ENCODE measurements at regions not wholly inside any gene's neighbourhood (a gene's known extent, or its start where the extent isn't known, plus 50 kb on each side); places are given as distances from the start of the nearest gene placed in this dataset.
"Not testable (repeated sequence)": the region's sequence is repeated elsewhere in the genome, so short reads cannot be mapped to it uniquely, and the experiment has no call there.

DNA sequence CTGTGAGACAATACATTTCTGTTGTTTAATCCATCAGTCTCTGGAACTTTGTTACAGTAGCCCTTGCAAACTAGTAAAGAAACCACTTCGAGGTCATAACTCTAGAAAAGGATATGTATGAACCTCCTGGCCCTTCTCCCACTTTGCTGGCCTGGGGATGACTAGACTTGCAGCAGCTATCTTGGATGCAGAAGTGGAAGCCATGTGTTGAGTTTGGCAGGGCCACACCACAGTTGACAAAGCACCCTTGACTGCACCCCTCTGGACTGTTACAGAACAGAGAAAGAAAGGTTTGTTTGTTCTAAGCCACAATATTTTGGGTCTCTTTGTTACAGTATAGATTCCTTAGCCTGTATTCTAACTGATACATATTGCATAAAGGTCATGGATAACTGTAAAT, 183.2 kb upstream of the TAS2R1 start:
- Histone ChIP-seq H2AFZ (ENCODE audit: control insufficient read depth, low read length) (no peak overlapping the region), H4K20me1 (ENCODE audit: control insufficient read depth, extremely low read depth, insufficient read depth, low read length) (no peaks in the 10 kb centered on the region), H3K27me3 (ENCODE audit: control insufficient read depth, extremely low read depth, insufficient read depth, low read length) (no peaks in the 10 kb centered on the region), H3K27ac (ENCODE audit: control insufficient read depth, insufficient read depth, low read length) (no peak overlapping the region), H3K4me1 (ENCODE audit: control insufficient read depth, extremely low read depth, insufficient read depth, low read length) (no peaks in the 10 kb centered on the region), H3K9me1 (ENCODE audit: control insufficient read depth, extremely low read depth, insufficient read depth, low read length) (no peaks in the 10 kb centered on the region), H3K4me3 (ENCODE audit: control insufficient read depth in 2 of 3, extremely low read depth in 1 of 3, insufficient read depth in 2 of 3, low read depth in 1 of 3, low read length in 3 of 3) (no peak overlapping the region), H3K79me2 (ENCODE audit: control insufficient read depth, insufficient read depth, low read length) (no peaks in the 10 kb centered on the region), H3K4me2 (ENCODE audit: control insufficient read depth, extremely low read depth, insufficient read depth, low read depth, low read length) (no peak overlapping the region), H3K36me3 (ENCODE audit: control insufficient read depth in 2 of 2, extremely low read depth in 1 of 2, insufficient read depth in 2 of 2, low read length in 2 of 2) (no peaks in the 10 kb centered on the region), H3K9ac (ENCODE audit: control insufficient read depth, extremely low read depth, insufficient read depth, low read length) (no peak overlapping the region), H3K9me3 (ENCODE audit: control insufficient read depth, low read depth, low read length) (no peaks in the 10 kb centered on the region)
- DNase-seq (ENCODE audit: low read depth, low spot score) (no peak), FAIRE-seq (no peak)
- dilution Hi-C loops (cut with MboI; ENCODE audit: extremely low pct_ligation_motif_present, low sequenced_read_pairs), result no loop called here
- TF ChIP-seq, protein P1, sequence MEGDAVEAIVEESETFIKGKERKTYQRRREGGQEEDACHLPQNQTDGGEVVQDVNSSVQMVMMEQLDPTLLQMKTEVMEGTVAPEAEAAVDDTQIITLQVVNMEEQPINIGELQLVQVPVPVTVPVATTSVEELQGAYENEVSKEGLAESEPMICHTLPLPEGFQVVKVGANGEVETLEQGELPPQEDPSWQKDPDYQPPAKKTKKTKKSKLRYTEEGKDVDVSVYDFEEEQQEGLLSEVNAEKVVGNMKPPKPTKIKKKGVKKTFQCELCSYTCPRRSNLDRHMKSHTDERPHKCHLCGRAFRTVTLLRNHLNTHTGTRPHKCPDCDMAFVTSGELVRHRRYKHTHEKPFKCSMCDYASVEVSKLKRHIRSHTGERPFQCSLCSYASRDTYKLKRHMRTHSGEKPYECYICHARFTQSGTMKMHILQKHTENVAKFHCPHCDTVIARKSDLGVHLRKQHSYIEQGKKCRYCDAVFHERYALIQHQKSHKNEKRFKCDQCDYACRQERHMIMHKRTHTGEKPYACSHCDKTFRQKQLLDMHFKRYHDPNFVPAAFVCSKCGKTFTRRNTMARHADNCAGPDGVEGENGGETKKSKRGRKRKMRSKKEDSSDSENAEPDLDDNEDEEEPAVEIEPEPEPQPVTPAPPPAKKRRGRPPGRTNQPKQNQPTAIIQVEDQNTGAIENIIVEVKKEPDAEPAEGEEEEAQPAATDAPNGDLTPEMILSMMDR (optimal IDR thresholded peaks at IDR 0.05 in 1 of 3, IDR thresholded peaks at IDR 0.05 in 1 of 3, conservative IDR thresholded peaks at IDR 0.05 in 1 of 3; ENCODE audit: extremely low read depth in 1 of 3, insufficient read depth in 2 of 3, low read length in 3 of 3), result no peak
- TF ChIP-seq EZH2 (IDR thresholded peaks at IDR 0.05; ENCODE audit: low read length), result no peak

DNA sequence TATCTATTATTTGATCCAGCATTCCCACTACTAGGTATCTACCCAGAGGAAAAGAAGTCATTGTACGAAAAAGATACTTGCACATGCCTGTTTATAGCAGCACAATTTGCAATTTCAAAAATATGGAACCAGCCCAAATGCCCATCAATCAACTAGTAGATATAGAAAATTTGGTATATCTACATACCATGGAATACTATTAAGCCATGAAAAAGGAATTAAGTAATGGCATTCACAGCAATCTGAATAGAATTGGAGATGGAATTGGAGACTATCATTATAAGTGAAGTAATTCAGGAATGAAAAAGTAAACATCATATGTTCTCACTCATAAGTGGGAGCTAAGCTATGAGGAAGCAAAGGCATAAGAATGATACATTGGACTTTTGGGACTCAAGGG, 177.2 kb upstream of the TAS2R1 start:
- H3K79me2 ChIP-seq (ENCODE audit: control insufficient read depth, insufficient read depth, low read length); H3K9ac ChIP-seq (ENCODE audit: control insufficient read depth, extremely low read depth, insufficient read depth, low read length); H3K4me1 ChIP-seq (ENCODE audit: control insufficient read depth, extremely low read depth, insufficient read depth, low read length); H3K4me2 ChIP-seq (ENCODE audit: control insufficient read depth, extremely low read depth, insufficient read depth, low read depth, low read length); H3K27ac ChIP-seq (ENCODE audit: control insufficient read depth, insufficient read depth, low read length); H3K36me3 ChIP-seq (ENCODE audit: control insufficient read depth in 2 of 2, extremely low read depth in 1 of 2, insufficient read depth in 2 of 2, low read length in 2 of 2); DNase-seq (ENCODE audit: low read depth, low spot score); H3K9me1 ChIP-seq (ENCODE audit: control insufficient read depth, extremely low read depth, insufficient read depth, low read length); H4K20me1 ChIP-seq (ENCODE audit: control insufficient read depth, extremely low read depth, insufficient read depth, low read length); H3K27me3 ChIP-seq (ENCODE audit: control insufficient read depth, extremely low read depth, insufficient read depth, low read length); H3K4me3 ChIP-seq (ENCODE audit: control insufficient read depth in 2 of 3, extremely low read depth in 1 of 3, insufficient read depth in 2 of 3, low read depth in 1 of 3, low read length in 3 of 3); H3K9me3 ChIP-seq (ENCODE audit: control insufficient read depth, low read depth, low read length); dilution Hi-C loops (cut with MboI; ENCODE audit: extremely low pct_ligation_motif_present, low sequenced_read_pairs); FAIRE-seq; H2AFZ ChIP-seq (ENCODE audit: control insufficient read depth, low read length): not testable (repeated sequence)

DNA sequence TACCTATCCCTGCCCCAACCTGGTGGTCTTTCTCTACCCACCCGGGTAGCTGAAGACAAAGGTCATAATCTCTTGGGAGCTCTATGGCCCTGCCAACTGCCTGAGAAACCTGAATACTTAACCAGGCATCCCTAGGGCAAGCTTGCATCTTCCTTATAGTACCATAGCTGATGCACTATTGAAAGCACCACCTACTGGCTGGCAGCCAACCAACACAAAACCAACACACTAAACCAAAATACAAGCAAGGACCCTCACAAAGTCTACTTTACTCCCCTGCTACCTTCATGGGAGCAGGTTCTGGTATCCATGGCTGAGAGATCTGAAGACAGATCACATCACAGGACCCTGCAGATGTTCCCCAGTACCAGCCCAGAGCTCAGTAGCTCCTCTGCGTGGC, 171.8 kb upstream of the TAS2R1 start:
- H3K9me1 ChIP-seq (ENCODE audit: control insufficient read depth, extremely low read depth, insufficient read depth, low read length), result no peaks in the 10 kb centered on the region
- H3K36me3 ChIP-seq (ENCODE audit: control insufficient read depth in 2 of 2, extremely low read depth in 1 of 2, insufficient read depth in 2 of 2, low read length in 2 of 2), result no peaks in the 10 kb centered on the region
- no peak overlapping the region for H3K9ac ChIP-seq (ENCODE audit: control insufficient read depth, extremely low read depth, insufficient read depth, low read length)
- TF ChIP-seq, protein P1 (optimal IDR thresholded peaks at IDR 0.05 in 1 of 3, IDR thresholded peaks at IDR 0.05 in 1 of 3, conservative IDR thresholded peaks at IDR 0.05 in 1 of 3; ENCODE audit: extremely low read depth in 1 of 3, insufficient read depth in 2 of 3, low read length in 3 of 3), result no peak
- TF ChIP-seq EZH2 (IDR thresholded peaks at IDR 0.05; ENCODE audit: low read length), result no peak
- no peak overlapping the region for H3K27ac ChIP-seq (ENCODE audit: control insufficient read depth, insufficient read depth, low read length)
- dilution Hi-C loops (cut with MboI; ENCODE audit: extremely low pct_ligation_motif_present, low sequenced_read_pairs), result no loop called here
- H2AFZ ChIP-seq (ENCODE audit: control insufficient read depth, low read length), result no peak overlapping the region
- no peak for DNase-seq (ENCODE audit: low read depth, low spot score)
- H3K79me2 ChIP-seq (ENCODE audit: control insufficient read depth, insufficient read depth, low read length), result no peaks in the 10 kb centered on the region
- no peak overlapping the region for H3K4me3 ChIP-seq (ENCODE audit: control insufficient read depth in 2 of 3, extremely low read depth in 1 of 3, insufficient read depth in 2 of 3, low read depth in 1 of 3, low read length in 3 of 3)
- no peaks in the 10 kb centered on the region for H3K27me3 ChIP-seq (ENCODE audit: control insufficient read depth, extremely low read depth, insufficient read depth, low read length)
- H3K4me2 ChIP-seq (ENCODE audit: control insufficient read depth, extremely low read depth, insufficient read depth, low read depth, low read length), result no peak overlapping the region
- no peak for FAIRE-seq
- no peaks in the 10 kb centered on the region for H3K4me1 ChIP-seq (ENCODE audit: control insufficient read depth, extremely low read depth, insufficient read depth, low read length)
- no peaks in the 10 kb centered on the region for H4K20me1 ChIP-seq (ENCODE audit: control insufficient read depth, extremely low read depth, insufficient read depth, low read length)
- no peaks in the 10 kb centered on the region for H3K9me3 ChIP-seq (ENCODE audit: control insufficient read depth, low read depth, low read length)
